GM18511 (cell line): ENCODE measurements at regions not wholly inside any gene's neighbourhood (a gene's known extent, or its start where the extent isn't known, plus 50 kb on each side); places are given as distances from the start of the nearest gene placed in this dataset.
A peak's percentile ranks its signal among the peaks of the same experiment; 100 is the strongest.
"Not testable (repeated sequence)": the region's sequence is repeated elsewhere in the genome, so short reads cannot be mapped to it uniquely, and the experiment has no call there.

Experiments
- ATAC-seq: cut with Tn5 transposase; IDR thresholded peaks from one replicate; pipeline ENCODE4 v1.9.1; 2021; ENCODE audit warnings: mild to moderate bottlenecking, moderate library complexity; ENCODE audit not compliant: unreplicated experiment

GRCh38 chr6:11486959-11487358 lies 50.6 kb upstream of the TMEM170B start:
- ATAC-seq, result no peak

GRCh38 chr6:11486486-11486885 lies 51.1 kb upstream of the TMEM170B start:
- ATAC-seq, result no peak

GRCh38 chr6:11486051-11486450 lies 51.5 kb upstream of the TMEM170B start:
- no peak for ATAC-seq

- no peak for ATAC-seq
Measured at GRCh38 chr6:11485271-11485670, 52.3 kb upstream of the TMEM170B start.

GRCh38 chr6:11484441-11484840 lies 53.1 kb upstream of the TMEM170B start:
- ATAC-seq, result no peak

GRCh38 chr6:11482616-11483015 lies 54.9 kb upstream of the TMEM170B start:
- no peak for ATAC-seq

- no peak for ATAC-seq
Measured at GRCh38 chr6:11480541-11480940, 57.0 kb upstream of the TMEM170B start.

GRCh38 chr6:11479296-11479695 lies 58.3 kb upstream of the TMEM170B start:
- ATAC-seq, result no peak

GRCh38 chr6:11478586-11478985 lies 59.0 kb upstream of the TMEM170B start:
- no peak for ATAC-seq

GRCh38 chr6:11475016-11475415 lies 62.5 kb upstream of the TMEM170B start:
- ATAC-seq, result no peak

GRCh38 chr6:11473008-11473740 lies 64.4 kb upstream of the TMEM170B start:
- ATAC-seq, result no peak

- ATAC-seq, result no peak
Measured at GRCh38 chr6:11471261-11471660, 66.3 kb upstream of the TMEM170B start.

GRCh38 chr6:11469684-11470083 lies 67.9 kb upstream of the TMEM170B start:
- no peak for ATAC-seq

- ATAC-seq, result not testable (repeated sequence)
Measured at GRCh38 chr6:11468271-11468670, 69.3 kb upstream of the TMEM170B start.

GRCh38 chr6:11467364-11467763 lies 70.2 kb upstream of the TMEM170B start:
- ATAC-seq, result peak; percentile 73

GRCh38 chr6:11463398-11463780 lies 74.2 kb upstream of the TMEM170B start:
- ATAC-seq, result no peak

- ATAC-seq, result no peak
Measured at GRCh38 chr6:11462742-11463397, 74.7 kb upstream of the TMEM170B start.

GRCh38 chr6:11460837-11461661 lies 76.5 kb upstream of the TMEM170B start:
- peak; percentile 73 for ATAC-seq

- peak; percentile 49 for ATAC-seq
Measured at GRCh38 chr6:11460001-11460668, 77.4 kb upstream of the TMEM170B start.

- ATAC-seq, result peak; percentile 72
Measured at GRCh38 chr6:11459079-11459610, 78.4 kb upstream of the TMEM170B start.

GRCh38 chr6:11458509-11458908 lies 79.0 kb upstream of the TMEM170B start:
- no peak for ATAC-seq
